Neural progenitor cell (in vitro differentiated cells): ENCODE measurements at regions not wholly inside any gene's neighbourhood (a gene's known extent, or its start where the extent isn't known, plus 50 kb on each side); places are given as distances from the start of the nearest gene placed in this dataset.

Experiments
- DNase-seq: peaks from one replicate; pipeline ENCODE4 v3.0.0-alpha.2; 2016; ENCODE audit warnings: low spot score
- H2AFZ ChIP-seq: fragments of 200-600 bp; sonication (generic); replicated peaks from 2 replicates; pipeline ENCODE4 v1.6.1; 2016; ENCODE audit warnings: antibody characterized with exemption
- H3F3A ChIP-seq: fragments of 200-600 bp; sonication (generic); 2 replicates; pipeline ENCODE4 v1.6.1; 2016; ENCODE audit warnings: antibody characterized with exemption, low read depth
- H3K27ac ChIP-seq: fragments of 200-600 bp; sonication (generic); 2 replicates; pipeline ENCODE4 v1.5.1; 2016; ENCODE audit warnings: mild to moderate bottlenecking
- H3K27me3 ChIP-seq: fragments of 200-600 bp; sonication (generic); 2 replicates; pipeline ENCODE4 v1.6.1; 2016; ENCODE audit warnings: mild to moderate bottlenecking, moderate library complexity
- H3K36me3 ChIP-seq: fragments of 200-600 bp; sonication (generic); 2 replicates; pipeline ENCODE4 v1.5.1; 2016
- H3K4me1 ChIP-seq: fragments of 200-600 bp; sonication (generic); 2 replicates; pipeline ENCODE4 v1.6.1; 2016; ENCODE audit warnings: mixed run types
- H3K4me2 ChIP-seq: fragments of 200-600 bp; sonication (generic); 2 replicates; pipeline ENCODE4 v1.6.1; 2016
- H3K4me3 ChIP-seq: fragments of 200-600 bp; sonication (generic); 2 replicates; pipeline ENCODE4 v1.5.1; 2016
- H3K79me2 ChIP-seq: fragments of 200-600 bp; sonication (generic); 2 replicates; pipeline ENCODE4 v1.6.1; 2016; ENCODE audit warnings: low read depth
- H3K9ac ChIP-seq: fragments of 200-600 bp; sonication (generic); 2 replicates; pipeline ENCODE4 v1.6.1; 2016
- H3K9me3 ChIP-seq: fragments of 200-600 bp; sonication (generic); 2 replicates; pipeline ENCODE4 v1.5.1; 2016; ENCODE audit warnings: low read depth
- H4K20me1 ChIP-seq: fragments of 200-600 bp; sonication (generic); 2 replicates; pipeline ENCODE4 v1.6.1; 2016; ENCODE audit warnings: low read depth
- H3K27ac Mint-ChIP-seq: 3 replicates; pipeline ENCODE4 v1.8.0; 2021; ENCODE audit warnings: mixed read lengths
- H3K27me3 Mint-ChIP-seq: 2 replicates; pipeline ENCODE4 v1.8.0; 2022; ENCODE audit warnings: low read depth, mild to moderate bottlenecking, inconsistent platforms, moderate library complexity, mixed read lengths; ENCODE audit not compliant: insufficient read depth
- H3K36me3 Mint-ChIP-seq: 3 replicates; pipeline ENCODE4 v1.8.0; 2021; ENCODE audit warnings: mixed read lengths
- H3K4me1 Mint-ChIP-seq: 3 replicates; pipeline ENCODE4 v1.8.0; 2021; ENCODE audit warnings: mixed read lengths
- H3K4me3 Mint-ChIP-seq: 3 replicates; pipeline ENCODE4 v1.8.0; 2021; ENCODE audit warnings: mild to moderate bottlenecking, moderate library complexity, mixed read lengths
- H3K9me3 Mint-ChIP-seq: 3 replicates; pipeline ENCODE4 v1.8.0; 2020; ENCODE audit warnings: mixed read lengths
- CTCF ChIP-seq: fragments of 200-600 bp; sonication (generic); IDR thresholded peaks from 2 replicates; pipeline ENCODE4 v1.5.1; 2017; ENCODE audit warnings: antibody characterized with exemption, mild to moderate bottlenecking
- EZH2 ChIP-seq: fragments of 200-600 bp; sonication (generic); IDR thresholded peaks from 2 replicates; pipeline ENCODE4 v1.6.1; 2017; ENCODE audit warnings: antibody characterized with exemption, mild to moderate bottlenecking, moderate library complexity
- EZH2phosphoT487 ChIP-seq: fragments of 200-600 bp; sonication (generic); IDR thresholded peaks from 2 replicates; pipeline ENCODE4 v1.6.1; 2017; ENCODE audit warnings: antibody characterized with exemption

- H3K4me1 Mint-ChIP-seq: no peaks in the 10 kb centered on the region
- no peak overlapping the region for H3K9ac ChIP-seq
These were observed 669.0 kb upstream of the CDH7 start for GRCh38 chr18:65081786-65082185.

GRCh38 chr18:65073060-65073550 is 677.7 kb upstream of the CDH7 start:
- Histone ChIP-seq H3K79me2 (no peaks in the 10 kb centered on the region), H3K4me1 (no peaks in the 10 kb centered on the region), H4K20me1 (no peaks in the 10 kb centered on the region), H3K36me3 (no peaks in the 10 kb centered on the region), H3K27me3 (no peaks in the 10 kb centered on the region), H3K4me2 (no peak overlapping the region), H3K9ac (no peak overlapping the region), H3K4me3 (no peak overlapping the region), H2AFZ (no peak overlapping the region), H3F3A (no peaks in the 10 kb centered on the region), H3K9me3 (no peaks in the 10 kb centered on the region), H3K27ac (no peak overlapping the region)
- Mint-ChIP-seq H3K36me3 (no peaks in the 10 kb centered on the region), H3K27me3 (no peaks in the 10 kb centered on the region), H3K9me3 (no peaks in the 10 kb centered on the region), H3K27ac (no peak overlapping the region), H3K4me1 (no peaks in the 10 kb centered on the region), H3K4me3 (no peak overlapping the region)
- DNase-seq: no peak
- no peak for TF ChIP-seq EZH2phosphoT487
- no peak for TF ChIP-seq CTCF

More at GRCh38 chr18:65081786-65082185, 669.0 kb upstream of the CDH7 start:
- no peak overlapping the region for H3K4me3 Mint-ChIP-seq
- no peaks in the 10 kb centered on the region for H3K27me3 ChIP-seq
- H3K36me3 Mint-ChIP-seq: no peaks in the 10 kb centered on the region
- no peak overlapping the region for H3K27ac ChIP-seq
- H3K4me3 ChIP-seq: no peak overlapping the region
- no peak overlapping the region for H2AFZ ChIP-seq
- H3K36me3 ChIP-seq: no peaks in the 10 kb centered on the region
- H3K4me2 ChIP-seq: no peak overlapping the region
- H3K9me3 ChIP-seq: no peaks in the 10 kb centered on the region
- H3K27me3 Mint-ChIP-seq: no peaks in the 10 kb centered on the region
- no peak overlapping the region for H3K27ac Mint-ChIP-seq
- no peaks in the 10 kb centered on the region for H3F3A ChIP-seq
- DNase-seq: no peak
- TF ChIP-seq EZH2 (no peak), EZH2phosphoT487 (no peak), CTCF (no peak)
- H3K9me3 Mint-ChIP-seq: no peaks in the 10 kb centered on the region
- no peaks in the 10 kb centered on the region for H4K20me1 ChIP-seq
- no peaks in the 10 kb centered on the region for H3K4me1 ChIP-seq
- no peaks in the 10 kb centered on the region for H3K79me2 ChIP-seq

DNA sequence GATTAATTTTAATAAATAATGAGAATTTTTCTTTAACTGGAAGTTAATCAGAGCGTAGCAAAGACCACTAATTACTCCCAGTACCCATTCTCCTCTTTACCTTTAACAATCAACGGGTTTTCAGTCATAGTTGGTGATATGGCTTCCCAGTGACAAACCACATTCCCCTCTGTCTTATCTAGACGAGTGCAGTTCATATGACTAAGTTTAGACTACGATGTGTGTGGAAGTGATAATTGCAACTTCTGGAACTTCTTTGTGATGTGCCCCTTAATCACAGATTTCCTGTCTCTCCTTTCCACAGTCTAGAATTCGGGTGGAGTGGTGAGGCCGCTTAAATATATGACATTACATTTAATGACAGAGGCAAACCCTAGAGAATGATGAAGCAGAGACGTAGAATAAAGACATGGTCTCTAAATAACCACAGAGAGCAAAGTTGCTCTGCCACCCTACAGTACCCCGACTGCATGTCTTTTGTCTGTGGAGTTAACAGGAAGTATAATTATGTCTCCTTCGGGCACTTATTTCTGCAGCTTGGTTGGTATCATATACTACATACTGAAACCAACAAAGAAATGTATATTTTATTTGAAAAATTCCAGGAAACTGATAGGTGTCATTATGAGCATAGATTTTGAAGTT is 693.3 kb upstream of the CDH7 start:
- Histone ChIP-seq H3K4me2 (no peak overlapping the region), H3K4me1 (no peaks in the 10 kb centered on the region), H3K9ac (no peak overlapping the region), H3F3A (no peaks in the 10 kb centered on the region), H3K4me3 (no peak overlapping the region), H3K36me3 (no peaks in the 10 kb centered on the region), H3K79me2 (no peaks in the 10 kb centered on the region), H4K20me1 (no peaks in the 10 kb centered on the region), H2AFZ (no peak overlapping the region), H3K27ac (no peak overlapping the region), H3K27me3 (no peaks in the 10 kb centered on the region), H3K9me3 (no peaks in the 10 kb centered on the region)
- Mint-ChIP-seq H3K27ac (no peak overlapping the region), H3K36me3 (no peaks in the 10 kb centered on the region), H3K27me3 (no peaks in the 10 kb centered on the region), H3K9me3 (no peaks in the 10 kb centered on the region), H3K4me1 (no peaks in the 10 kb centered on the region), H3K4me3 (no peak overlapping the region)
- DNase-seq: no peak
- TF ChIP-seq CTCF (no peak), EZH2 (no peak), EZH2phosphoT487 (no peak)
